Neural progenitor cell (in vitro differentiated cells): ENCODE measurements at regions not wholly inside any gene's neighbourhood (a gene's known extent, or its start where the extent isn't known, plus 50 kb on each side); places are given as distances from the start of the nearest gene placed in this dataset.

Source experiments
- CTCF ChIP-seq: fragments of 200-600 bp; sonication (generic); IDR thresholded peaks from 2 replicates; pipeline ENCODE4 v1.5.1; 2017; ENCODE audit warnings: antibody characterized with exemption, mild to moderate bottlenecking
- EZH2 ChIP-seq: fragments of 200-600 bp; sonication (generic); IDR thresholded peaks from 2 replicates; pipeline ENCODE4 v1.6.1; 2017; ENCODE audit warnings: antibody characterized with exemption, mild to moderate bottlenecking, moderate library complexity

- TF ChIP-seq CTCF (no peak), EZH2 (no peak)
Measured at GRCh38 chr5:96197347-96197746, 235.7 kb upstream of the ELL2 start.
